Fibroblast of pulmonary artery (primary cell): ENCODE measurements at regions not wholly inside any gene's neighbourhood (a gene's known extent, or its start where the extent isn't known, plus 50 kb on each side); places are given as distances from the start of the nearest gene placed in this dataset.
"Not testable (repeated sequence)": the region's sequence is repeated elsewhere in the genome, so short reads cannot be mapped to it uniquely, and the experiment has no call there.

ENCODE experiments used
- DNase-seq: peaks from one replicate; pipeline ENCODE4 v3.0.0-alpha.2; 2010; ENCODE audit warnings: low read depth
- H3K4me3 ChIP-seq: replicated peaks from 2 replicates; pipeline ENCODE4 v1.5.1; 2011; ENCODE audit warnings: low read depth, mild to moderate bottlenecking, control low read depth, low read length, moderate library complexity
- CTCF ChIP-seq: IDR thresholded peaks from 2 replicates; pipeline ENCODE4 v1.5.1; 2011; ENCODE audit warnings: mild to moderate bottlenecking, control low read depth, low read length, inconsistent platforms; ENCODE audit errors: missing control alignments

- no peak overlapping the region for H3K4me3 ChIP-seq
- DNase-seq, result no peak
- no peak for TF ChIP-seq CTCF
Measured at GRCh38 chr22:48761546-48761945, 1066.1 kb downstream of the BRD1 start.

GRCh38 chr22:48760481-48761390 is 1066.9 kb downstream of the BRD1 start:
- no peak for DNase-seq
- no peak for TF ChIP-seq CTCF

GRCh38 chr22:48758881-48759875 is 1068.5 kb downstream of the BRD1 start:
- no peak overlapping the region for H3K4me3 ChIP-seq
- no peak for DNase-seq
- TF ChIP-seq CTCF, result no peak

More at GRCh38 chr22:48760481-48761390, 1066.9 kb downstream of the BRD1 start:
- H3K4me3 ChIP-seq, result no peak overlapping the region

- H3K4me3 ChIP-seq, result no peak overlapping the region
- TF ChIP-seq CTCF, result no peak
- DNase-seq, result no peak
Measured at GRCh38 chr22:48757985-48758561, 1069.6 kb downstream of the BRD1 start.

GRCh38 chr22:48757581-48757980 is 1070.1 kb downstream of the BRD1 start:
- no peak for DNase-seq
- no peak for TF ChIP-seq CTCF
- no peak overlapping the region for H3K4me3 ChIP-seq

- DNase-seq, H3K4me3 ChIP-seq: not testable (repeated sequence)
Measured at GRCh38 chr22:48757135-48757534, 1070.5 kb downstream of the BRD1 start.
